Heart left ventricle (tissue), 13 donors: ENCODE measurements at regions not wholly inside any gene's neighbourhood (a gene's known extent, or its start where the extent isn't known, plus 50 kb on each side); places are given as distances from the start of the nearest gene placed in this dataset.

ENCODE experiments used
- POLR2A ChIP-seq, 2 donors: fragments of 450-650 bp; IDR thresholded peaks; one replicate each; pipeline ENCODE4 v1.6.1; 2017; ENCODE audit warnings: antibody characterized with exemption in 2 of 2, mild to moderate bottlenecking in 2 of 2, moderate library complexity in 2 of 2
- TF ChIP-seq, protein P1 (sequence below), 12 donors: fragments of 200-600 bp; sonication (generic) in 4 of 12; IDR thresholded peaks; one replicate each; pipeline versions ENCODE4 v1.5.0 to v1.8.0; 2018 to 2022; ENCODE audit warnings: antibody characterized with exemption in 12 of 12, mild to moderate bottlenecking in 5 of 12
- donor health status: ischemic (EF 13 %, LVEDD 7.1; RV severe dilation, severe dysfunction).
- donor health status: DM: no; HTN: yes; CAD: no.
- donor health status: DM: no; HTN: no; CAD: no.
- donor health status: ischemic (EF 25% LVEDD 6.9; RV normal size, moderate dysfunction).
- donor health status: ischemic (EF 25% LVEDD 5.7; RV mildly dilated, moderate dysfunction).
- donor health status: ischemic (EF 35%, LVEDD 5.7; RV mildly dilated, moderate dysfunction).
- donor health status: nonischemic (EF 11% LVEDD 7.7; RV severe dilation, severe dysfunction).
- donor health status: DM: yes; HTN: yes; CAD: no.
- donor health status: PGD.
- donor health status: ischemic (EF 29% LVEDD 5.4; RV normal size, mild dysfunction).
- donor health status: nonischemic (EF 23%, LVEDD 6.1; RV moderate dilation, normal function).

DNA sequence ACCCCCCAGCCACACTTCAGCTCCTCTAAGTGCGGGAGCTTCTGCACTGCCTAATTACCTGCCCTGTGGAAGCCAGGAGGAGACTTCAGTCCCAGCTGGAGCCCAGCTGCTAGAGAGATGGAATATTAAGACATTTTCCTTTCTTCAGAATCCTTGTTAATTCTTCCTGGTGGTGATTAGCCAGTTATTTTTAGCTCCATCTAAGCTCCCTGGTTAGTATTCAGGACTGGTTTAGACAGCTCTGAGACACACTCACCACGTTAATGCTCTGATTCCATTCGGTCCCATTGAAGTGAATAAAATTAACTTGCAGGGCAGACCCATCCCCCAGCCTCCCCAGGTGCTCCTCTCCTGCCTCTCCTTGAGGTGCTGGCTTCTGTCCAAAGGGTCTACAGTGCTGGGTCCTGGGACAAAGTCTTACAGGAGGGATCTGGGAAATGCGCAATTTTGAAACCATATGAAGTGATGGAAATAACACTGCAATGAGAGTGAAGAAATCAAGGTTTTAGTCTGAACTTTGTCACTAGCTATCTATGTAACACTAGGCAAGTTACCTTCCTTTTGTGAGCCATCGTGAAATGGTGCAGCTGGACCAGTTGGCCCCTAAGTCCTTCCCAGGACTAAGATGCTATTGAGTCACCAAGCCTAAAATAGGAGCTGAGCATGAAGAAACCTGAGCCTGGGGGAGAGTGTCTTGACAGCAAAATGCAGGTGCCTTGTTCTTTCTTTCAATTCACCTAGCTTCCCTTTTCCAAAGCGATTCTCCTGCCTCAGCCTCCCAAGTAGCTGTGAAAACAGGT lies 117.4 kb upstream of the ATP1A1 start:
- TF ChIP-seq, protein P1, sequence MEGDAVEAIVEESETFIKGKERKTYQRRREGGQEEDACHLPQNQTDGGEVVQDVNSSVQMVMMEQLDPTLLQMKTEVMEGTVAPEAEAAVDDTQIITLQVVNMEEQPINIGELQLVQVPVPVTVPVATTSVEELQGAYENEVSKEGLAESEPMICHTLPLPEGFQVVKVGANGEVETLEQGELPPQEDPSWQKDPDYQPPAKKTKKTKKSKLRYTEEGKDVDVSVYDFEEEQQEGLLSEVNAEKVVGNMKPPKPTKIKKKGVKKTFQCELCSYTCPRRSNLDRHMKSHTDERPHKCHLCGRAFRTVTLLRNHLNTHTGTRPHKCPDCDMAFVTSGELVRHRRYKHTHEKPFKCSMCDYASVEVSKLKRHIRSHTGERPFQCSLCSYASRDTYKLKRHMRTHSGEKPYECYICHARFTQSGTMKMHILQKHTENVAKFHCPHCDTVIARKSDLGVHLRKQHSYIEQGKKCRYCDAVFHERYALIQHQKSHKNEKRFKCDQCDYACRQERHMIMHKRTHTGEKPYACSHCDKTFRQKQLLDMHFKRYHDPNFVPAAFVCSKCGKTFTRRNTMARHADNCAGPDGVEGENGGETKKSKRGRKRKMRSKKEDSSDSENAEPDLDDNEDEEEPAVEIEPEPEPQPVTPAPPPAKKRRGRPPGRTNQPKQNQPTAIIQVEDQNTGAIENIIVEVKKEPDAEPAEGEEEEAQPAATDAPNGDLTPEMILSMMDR (IDR thresholded peaks at IDR 0.05) = no peak
- TF ChIP-seq POLR2A (IDR thresholded peaks at IDR 0.05) = no peak
